ENCODE measurements at regions not wholly inside any gene's neighbourhood (a gene's known extent, or its start where the extent isn't known, plus 50 kb on each side); places are given as distances from the start of the nearest gene placed in this dataset.

DNA sequence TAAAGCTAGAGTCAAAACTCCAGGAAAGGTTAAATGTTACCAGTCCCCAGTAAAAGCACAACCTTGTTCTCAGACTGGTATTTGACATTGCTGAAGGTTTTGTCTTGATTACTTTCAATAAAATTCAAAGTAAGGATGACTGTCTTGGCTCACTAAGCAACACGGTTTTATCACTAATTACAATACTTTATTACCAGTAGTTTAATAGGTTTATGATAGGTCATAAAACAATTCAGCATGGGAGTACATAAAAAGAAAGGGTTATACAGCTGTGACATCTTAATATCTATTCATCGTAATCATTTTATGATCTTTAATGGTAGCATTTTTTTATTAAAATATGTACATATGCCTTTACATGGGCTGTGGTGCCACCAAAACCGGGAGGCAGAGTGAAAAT is 370.7 kb upstream of the IRX2 start:
- TF ChIP-seq, protein P1, sequence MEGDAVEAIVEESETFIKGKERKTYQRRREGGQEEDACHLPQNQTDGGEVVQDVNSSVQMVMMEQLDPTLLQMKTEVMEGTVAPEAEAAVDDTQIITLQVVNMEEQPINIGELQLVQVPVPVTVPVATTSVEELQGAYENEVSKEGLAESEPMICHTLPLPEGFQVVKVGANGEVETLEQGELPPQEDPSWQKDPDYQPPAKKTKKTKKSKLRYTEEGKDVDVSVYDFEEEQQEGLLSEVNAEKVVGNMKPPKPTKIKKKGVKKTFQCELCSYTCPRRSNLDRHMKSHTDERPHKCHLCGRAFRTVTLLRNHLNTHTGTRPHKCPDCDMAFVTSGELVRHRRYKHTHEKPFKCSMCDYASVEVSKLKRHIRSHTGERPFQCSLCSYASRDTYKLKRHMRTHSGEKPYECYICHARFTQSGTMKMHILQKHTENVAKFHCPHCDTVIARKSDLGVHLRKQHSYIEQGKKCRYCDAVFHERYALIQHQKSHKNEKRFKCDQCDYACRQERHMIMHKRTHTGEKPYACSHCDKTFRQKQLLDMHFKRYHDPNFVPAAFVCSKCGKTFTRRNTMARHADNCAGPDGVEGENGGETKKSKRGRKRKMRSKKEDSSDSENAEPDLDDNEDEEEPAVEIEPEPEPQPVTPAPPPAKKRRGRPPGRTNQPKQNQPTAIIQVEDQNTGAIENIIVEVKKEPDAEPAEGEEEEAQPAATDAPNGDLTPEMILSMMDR (IDR thresholded peaks at IDR 0.05; ENCODE audit: low read depth, low read length) = no peak
- no peak overlapping the region for H3K4me3 ChIP-seq (ENCODE audit: low read depth, low read length)
- in situ Hi-C loops (cut with HindIII; ENCODE audit: low sequenced_read_pairs) = no loop called here
- no peak for DNase-seq (ENCODE audit: low read depth, low spot score)

DNA sequence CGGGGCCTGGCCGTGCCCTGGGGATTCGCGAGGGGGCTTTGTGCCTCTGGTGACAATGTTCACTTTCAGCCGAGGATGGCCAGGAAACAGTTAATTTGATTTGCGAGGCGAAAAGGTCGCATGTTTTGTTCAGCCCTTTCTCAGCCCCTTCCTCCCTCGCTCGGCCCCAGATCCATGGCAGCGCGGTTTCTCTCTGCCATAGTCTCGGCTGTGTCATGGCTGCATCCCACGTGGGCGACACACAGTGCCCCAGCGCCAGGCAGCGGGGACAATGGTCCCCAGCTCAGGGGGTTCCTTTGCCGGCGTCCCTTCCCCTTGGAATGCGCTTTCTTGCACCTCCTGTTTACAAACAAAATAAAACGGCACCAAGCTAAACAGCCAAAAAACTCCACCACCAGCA is 370.3 kb upstream of the IRX2 start:
- no peak overlapping the region for H3K4me3 ChIP-seq (ENCODE audit: low read depth, low read length)
- TF ChIP-seq, protein P1 (IDR thresholded peaks at IDR 0.05; ENCODE audit: low read depth, low read length) = no peak
- DNase-seq (ENCODE audit: low read depth, low spot score) = no peak
- in situ Hi-C loops (cut with HindIII; ENCODE audit: low sequenced_read_pairs) = no loop called here

DNA sequence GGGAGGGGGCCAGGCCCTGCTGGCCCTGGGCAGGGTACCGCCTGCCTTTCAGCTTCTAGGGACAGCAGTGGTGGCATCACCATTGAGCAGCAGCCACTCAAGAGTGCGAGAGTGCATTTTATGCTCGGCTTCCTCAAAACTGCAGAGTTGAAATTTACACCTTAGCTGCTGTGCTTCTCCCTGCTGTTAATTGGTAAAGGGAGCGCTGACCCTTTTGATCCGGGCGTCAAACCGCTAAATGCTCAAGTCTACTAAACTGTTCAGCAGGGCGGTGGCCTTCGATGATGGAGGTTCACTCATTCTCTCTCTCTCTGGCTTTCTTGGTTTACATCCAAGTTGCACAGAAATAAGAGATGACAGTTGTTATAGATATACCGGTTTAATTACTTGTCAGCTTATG is 368.6 kb upstream of the IRX2 start:
- TF ChIP-seq, protein P1 (IDR thresholded peaks at IDR 0.05; ENCODE audit: low read depth, low read length) = no peak
- in situ Hi-C loops (cut with HindIII; ENCODE audit: low sequenced_read_pairs) = no loop called here
- no peak overlapping the region for H3K4me3 ChIP-seq (ENCODE audit: low read depth, low read length)
- DNase-seq (ENCODE audit: low read depth, low spot score) = no peak

DNA sequence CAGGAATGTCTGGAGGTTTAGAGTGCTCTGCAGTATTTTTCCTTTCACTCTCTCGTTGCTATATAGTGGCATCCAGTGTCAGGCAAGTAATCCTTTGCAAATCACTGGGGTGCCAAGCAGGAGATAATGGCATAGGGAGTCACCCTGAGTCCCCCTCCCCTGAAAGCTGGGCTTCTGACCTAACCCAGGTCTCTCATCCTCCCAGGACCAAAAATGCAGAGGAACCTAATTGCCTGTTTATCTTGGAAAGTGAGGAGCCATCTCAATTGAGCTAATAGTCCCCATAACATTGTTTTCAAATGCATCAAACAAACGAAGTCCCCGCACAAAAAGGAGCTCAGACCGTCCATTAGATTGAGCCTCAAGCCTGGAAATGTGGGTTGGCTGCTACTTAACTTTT is 368.0 kb upstream of the IRX2 start:
- TF ChIP-seq, protein P1 (IDR thresholded peaks at IDR 0.05; ENCODE audit: low read depth, low read length) = no peak
- DNase-seq (ENCODE audit: low read depth, low spot score) = no peak
- no peak overlapping the region for H3K4me3 ChIP-seq (ENCODE audit: low read depth, low read length)
- in situ Hi-C loops (cut with HindIII; ENCODE audit: low sequenced_read_pairs) = no loop called here

DNA sequence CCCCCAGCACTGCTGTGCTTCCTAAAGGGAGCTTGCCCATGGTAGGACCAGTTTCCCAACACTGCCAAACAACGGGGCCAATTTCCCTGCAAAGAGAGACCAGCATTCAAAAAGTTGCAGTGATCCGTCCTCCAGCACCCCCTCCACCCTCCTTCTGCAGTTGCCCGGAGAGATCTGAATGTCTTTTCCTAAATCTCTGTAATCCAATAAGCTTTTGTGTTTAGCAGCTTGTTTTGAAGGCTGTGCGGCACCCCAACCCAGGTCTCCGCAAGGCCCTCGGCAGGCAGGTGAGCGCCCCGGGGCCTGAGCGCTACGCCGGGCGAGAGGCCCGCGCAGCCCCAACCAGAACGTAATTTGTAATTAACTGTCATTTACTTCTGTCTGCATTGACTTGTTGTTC is 366.9 kb upstream of the IRX2 start:
- TF ChIP-seq, protein P1 (IDR thresholded peaks at IDR 0.05; ENCODE audit: low read depth, low read length) = no peak
- DNase-seq (ENCODE audit: low read depth, low spot score) = no peak
- in situ Hi-C loops (cut with HindIII; ENCODE audit: low sequenced_read_pairs) = no loop called here
- H3K4me3 ChIP-seq (ENCODE audit: low read depth, low read length) = no peak overlapping the region

DNA sequence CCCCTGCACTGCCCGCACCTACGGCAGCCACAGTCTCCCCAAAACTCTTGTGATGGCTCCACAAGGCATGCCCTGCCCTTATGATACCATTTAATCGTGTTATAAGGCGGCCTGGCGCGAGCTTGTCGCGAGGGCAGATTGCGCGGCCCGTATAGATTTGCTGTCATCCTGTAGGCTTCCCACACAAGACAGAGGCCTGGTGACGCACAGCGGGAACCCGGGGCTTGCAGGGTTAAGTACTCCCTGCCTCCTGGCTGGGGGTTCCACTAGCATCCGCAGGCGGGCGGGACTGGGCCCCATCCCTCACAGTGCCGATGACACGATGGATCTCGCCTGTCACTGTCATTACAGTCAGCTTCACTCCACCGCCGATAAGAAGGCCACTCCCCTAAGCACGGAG is 364.9 kb upstream of the IRX2 start:
- TF ChIP-seq, protein P1 (IDR thresholded peaks at IDR 0.05; ENCODE audit: low read depth, low read length) = no peak
- in situ Hi-C loops (cut with HindIII; ENCODE audit: low sequenced_read_pairs) = no loop called here
- no peak for DNase-seq (ENCODE audit: low read depth, low spot score)
- H3K4me3 ChIP-seq (ENCODE audit: low read depth, low read length) = no peak overlapping the region

DNA sequence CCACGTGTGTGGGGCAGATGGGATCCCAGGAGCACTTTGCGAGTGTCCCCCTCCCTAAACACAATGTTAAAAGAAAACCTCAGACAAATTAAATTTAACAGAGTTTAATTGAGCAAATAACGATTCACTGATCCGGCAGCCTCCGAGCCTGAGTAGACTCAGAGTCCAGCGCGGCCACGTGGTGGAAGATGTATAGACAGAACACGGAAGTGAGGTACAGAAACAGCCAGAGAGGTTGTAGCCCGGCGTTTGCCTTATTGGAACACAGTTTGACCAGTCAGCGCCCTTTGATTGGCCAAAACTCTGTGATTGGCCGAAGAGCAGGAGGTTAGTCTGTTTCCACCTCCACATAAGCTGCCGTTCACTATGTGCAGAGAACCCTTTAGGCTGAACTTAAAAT is 363.0 kb upstream of the IRX2 start:
- in situ Hi-C loops (cut with HindIII; ENCODE audit: low sequenced_read_pairs) = no loop called here
- H3K4me3 ChIP-seq (ENCODE audit: low read depth, low read length) = no peak overlapping the region
- no peak for DNase-seq (ENCODE audit: low read depth, low spot score)
- TF ChIP-seq, protein P1 (IDR thresholded peaks at IDR 0.05; ENCODE audit: low read depth, low read length) = no peak

Data from astrocyte of the spinal cord (primary cell).